ENCODE measurements at regions not wholly inside any gene's neighbourhood (a gene's known extent, or its start where the extent isn't known, plus 50 kb on each side); places are given as distances from the start of the nearest gene placed in this dataset.

- H3K27ac Mint-ChIP-seq (ENCODE audit: low read depth, unreplicated experiment), result no peak overlapping the region
- H3K4me3 Mint-ChIP-seq (ENCODE audit: unreplicated experiment), result no peak overlapping the region
- no peak for DNase-seq (ENCODE audit: unreplicated experiment)
- TF ChIP-seq, protein P1, sequence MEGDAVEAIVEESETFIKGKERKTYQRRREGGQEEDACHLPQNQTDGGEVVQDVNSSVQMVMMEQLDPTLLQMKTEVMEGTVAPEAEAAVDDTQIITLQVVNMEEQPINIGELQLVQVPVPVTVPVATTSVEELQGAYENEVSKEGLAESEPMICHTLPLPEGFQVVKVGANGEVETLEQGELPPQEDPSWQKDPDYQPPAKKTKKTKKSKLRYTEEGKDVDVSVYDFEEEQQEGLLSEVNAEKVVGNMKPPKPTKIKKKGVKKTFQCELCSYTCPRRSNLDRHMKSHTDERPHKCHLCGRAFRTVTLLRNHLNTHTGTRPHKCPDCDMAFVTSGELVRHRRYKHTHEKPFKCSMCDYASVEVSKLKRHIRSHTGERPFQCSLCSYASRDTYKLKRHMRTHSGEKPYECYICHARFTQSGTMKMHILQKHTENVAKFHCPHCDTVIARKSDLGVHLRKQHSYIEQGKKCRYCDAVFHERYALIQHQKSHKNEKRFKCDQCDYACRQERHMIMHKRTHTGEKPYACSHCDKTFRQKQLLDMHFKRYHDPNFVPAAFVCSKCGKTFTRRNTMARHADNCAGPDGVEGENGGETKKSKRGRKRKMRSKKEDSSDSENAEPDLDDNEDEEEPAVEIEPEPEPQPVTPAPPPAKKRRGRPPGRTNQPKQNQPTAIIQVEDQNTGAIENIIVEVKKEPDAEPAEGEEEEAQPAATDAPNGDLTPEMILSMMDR (IDR thresholded peaks at IDR 0.05; ENCODE audit: unreplicated experiment), result no peak
- peaks cover 17% of the 10 kb centered on the region for H3K9me3 Mint-ChIP-seq (ENCODE audit: unreplicated experiment)
- no peaks in the 10 kb centered on the region for H3K27me3 Mint-ChIP-seq (ENCODE audit: insufficient read depth, unreplicated experiment)
- ChIA-PET CTCF (no interaction called here), POLR2A (no interaction called here)
- no peaks in the 10 kb centered on the region for H3K36me3 Mint-ChIP-seq (ENCODE audit: insufficient read depth, unreplicated experiment)
- no TSS peak for BruUV-seq (replicated peaks)
- intact Hi-C loops (cut with micrococcal nuclease), result no loop called here
- peaks cover 6% of the 10 kb centered on the region for H3K4me1 Mint-ChIP-seq (ENCODE audit: insufficient read depth, unreplicated experiment)
Observed at GRCh38 chr3:144947895-144948294, 976.3 kb downstream of the DIPK2A start.

DNA sequence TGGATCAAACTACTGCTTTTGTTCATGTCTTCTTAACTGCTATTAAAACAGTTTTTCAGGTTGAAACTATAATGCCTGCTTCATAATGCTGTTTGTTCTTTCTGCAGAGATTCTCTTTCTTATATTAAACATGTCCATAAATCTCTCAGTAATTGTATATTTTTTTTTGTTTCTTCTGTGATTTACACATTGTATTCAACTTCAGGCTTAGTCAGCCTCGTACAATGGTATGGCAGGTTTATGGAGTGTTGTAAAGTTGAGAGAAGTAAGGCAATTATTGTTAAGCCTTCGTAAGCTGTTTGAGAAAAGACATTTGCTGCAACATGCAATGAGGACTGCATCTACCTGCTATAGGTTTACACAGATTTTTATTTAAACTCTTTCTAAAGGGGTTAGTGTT, 977.1 kb downstream of the DIPK2A start:
- no TSS peak for BruUV-seq (replicated peaks)
- ChIA-PET CTCF (no interaction called here), POLR2A (no interaction called here)
- intact Hi-C loops (cut with micrococcal nuclease), result no loop called here
- no peaks in the 10 kb centered on the region for H3K36me3 Mint-ChIP-seq (ENCODE audit: insufficient read depth, unreplicated experiment)
- H3K27me3 Mint-ChIP-seq (ENCODE audit: insufficient read depth, unreplicated experiment), result no peaks in the 10 kb centered on the region
- peaks cover 17% of the 10 kb centered on the region for H3K9me3 Mint-ChIP-seq (ENCODE audit: unreplicated experiment)
- TF ChIP-seq, protein P1 (IDR thresholded peaks at IDR 0.05; ENCODE audit: unreplicated experiment), result no peak
- DNase-seq (ENCODE audit: unreplicated experiment), result no peak
- no peak overlapping the region for H3K4me3 Mint-ChIP-seq (ENCODE audit: unreplicated experiment)
- peaks cover 6% of the 10 kb centered on the region for H3K4me1 Mint-ChIP-seq (ENCODE audit: insufficient read depth, unreplicated experiment)
- H3K27ac Mint-ChIP-seq (ENCODE audit: low read depth, unreplicated experiment), result no peak overlapping the region

DNA sequence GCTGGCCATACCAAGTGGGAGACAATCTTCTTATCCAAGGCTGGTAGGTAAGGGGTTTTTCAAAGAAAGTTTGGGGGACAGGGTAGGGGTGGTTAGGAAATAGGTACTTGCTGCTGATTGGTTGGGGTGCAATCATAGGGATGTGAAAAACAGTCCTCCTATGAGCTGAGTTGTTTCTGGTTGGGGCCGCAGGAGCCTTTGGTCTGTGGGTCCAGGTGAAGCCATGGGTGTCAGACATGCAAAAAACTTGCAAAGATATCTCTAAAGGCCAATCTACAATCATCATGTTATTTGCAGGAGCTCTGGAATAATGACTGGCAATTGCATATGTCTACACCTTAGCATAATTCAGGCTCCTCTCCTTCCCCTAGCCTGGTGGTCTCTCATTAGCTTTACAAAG, 982.3 kb downstream of the DIPK2A start:
- H3K36me3 Mint-ChIP-seq (ENCODE audit: insufficient read depth, unreplicated experiment), result no peaks in the 10 kb centered on the region
- ChIA-PET POLR2A (no interaction called here), CTCF (no interaction called here)
- no peak overlapping the region for H3K27ac Mint-ChIP-seq (ENCODE audit: low read depth, unreplicated experiment)
- peaks cover 5% of the 10 kb centered on the region for H3K9me3 Mint-ChIP-seq (ENCODE audit: unreplicated experiment)
- no peak for DNase-seq (ENCODE audit: unreplicated experiment)
- no peaks in the 10 kb centered on the region for H3K4me1 Mint-ChIP-seq (ENCODE audit: insufficient read depth, unreplicated experiment)
- intact Hi-C loops (cut with micrococcal nuclease), result no loop called here
- TF ChIP-seq, protein P1 (IDR thresholded peaks at IDR 0.05; ENCODE audit: unreplicated experiment), result no peak
- no peak overlapping the region for H3K4me3 Mint-ChIP-seq (ENCODE audit: unreplicated experiment)
- no TSS peak for BruUV-seq (replicated peaks)
- no peaks in the 10 kb centered on the region for H3K27me3 Mint-ChIP-seq (ENCODE audit: insufficient read depth, unreplicated experiment)

- TF ChIP-seq, protein P1 (IDR thresholded peaks at IDR 0.05; ENCODE audit: unreplicated experiment), result no peak
- H3K27ac Mint-ChIP-seq (ENCODE audit: low read depth, unreplicated experiment), result no peak overlapping the region
- no TSS peak for BruUV-seq (replicated peaks)
- no peak for DNase-seq (ENCODE audit: unreplicated experiment)
- ChIA-PET CTCF (interaction anchor here (0.5 kb wide), 1 partner anchor 652 kb away, joined by 3 read pairs; no protein-coding TSS in a partner anchor), POLR2A (interaction anchor here (0.6 kb wide), 1 partner anchor 19 kb away, joined by 3 read pairs; no protein-coding TSS in a partner anchor)
- H3K4me1 Mint-ChIP-seq (ENCODE audit: insufficient read depth, unreplicated experiment), result no peaks in the 10 kb centered on the region
- no peaks in the 10 kb centered on the region for H3K9me3 Mint-ChIP-seq (ENCODE audit: unreplicated experiment)
- intact Hi-C loops (cut with micrococcal nuclease), result no loop called here
- H3K36me3 Mint-ChIP-seq (ENCODE audit: insufficient read depth, unreplicated experiment), result no peaks in the 10 kb centered on the region
- H3K27me3 Mint-ChIP-seq (ENCODE audit: insufficient read depth, unreplicated experiment), result no peaks in the 10 kb centered on the region
- H3K4me3 Mint-ChIP-seq (ENCODE audit: unreplicated experiment), result no peak overlapping the region
Observed at GRCh38 chr3:144957398-144958101, 985.9 kb downstream of the DIPK2A start.
